HFFc6 (cell line): ENCODE measurements at regions not wholly inside any gene's neighbourhood (a gene's known extent, or its start where the extent isn't known, plus 50 kb on each side); places are given as distances from the start of the nearest gene placed in this dataset.

Experiments
- DNase-seq: peaks from one replicate; pipeline ENCODE4 v3.0.0-alpha.2; 2018
- H3K27ac Mint-ChIP-seq: 2 replicates; pipeline ENCODE4 v1.8.0; 2020; ENCODE audit warnings: mild to moderate bottlenecking, mixed read lengths
- H3K27me3 Mint-ChIP-seq: 2 replicates; pipeline ENCODE4 v1.8.0; 2021; ENCODE audit warnings: mild to moderate bottlenecking, moderate library complexity, mixed read lengths; ENCODE audit not compliant: insufficient read depth
- H3K36me3 Mint-ChIP-seq: 2 replicates; pipeline ENCODE4 v1.8.0; 2021; ENCODE audit warnings: low read depth, mixed read lengths
- H3K4me1 Mint-ChIP-seq: 2 replicates; pipeline ENCODE4 v1.8.0; 2020; ENCODE audit warnings: low read depth, mixed read lengths
- H3K4me3 Mint-ChIP-seq: 2 replicates; pipeline ENCODE4 v1.8.0; 2020; ENCODE audit warnings: mild to moderate bottlenecking, moderate library complexity, mixed read lengths
- H3K9me3 Mint-ChIP-seq: 2 replicates; pipeline ENCODE4 v1.8.0; 2020; ENCODE audit warnings: mild to moderate bottlenecking, mixed read lengths
- CTCF ChIP-seq: fragments of 200-600 bp; sonication (generic); IDR thresholded peaks from 2 replicates; pipeline ENCODE4 v1.5.0; 2021; ENCODE audit warnings: antibody characterized with exemption, mild to moderate bottlenecking

GRCh38 chr5:33379757-33380156 lies 61.0 kb upstream of the TARS1 start:
- no peaks in the 10 kb centered on the region for H3K27me3 Mint-ChIP-seq
- peak; percentile 78 for TF ChIP-seq CTCF
- H3K4me3 Mint-ChIP-seq, result no peak overlapping the region
- no peak overlapping the region for H3K27ac Mint-ChIP-seq
- DNase-seq, result no peak
- peaks cover 22% of the 10 kb centered on the region for H3K36me3 Mint-ChIP-seq
- peaks cover 21% of the 10 kb centered on the region for H3K4me1 Mint-ChIP-seq
- H3K9me3 Mint-ChIP-seq, result peaks cover 10% of the 10 kb centered on the region

GRCh38 chr5:33381243-33381642 lies 59.5 kb upstream of the TARS1 start:
- DNase-seq, result no peak
- no peak for TF ChIP-seq CTCF
- H3K9me3 Mint-ChIP-seq, result peaks cover 24% of the 10 kb centered on the region

More at GRCh38 chr5:33381243-33381642, 59.5 kb upstream of the TARS1 start:
- Mint-ChIP-seq H3K4me3 (no peak overlapping the region), H3K27me3 (no peaks in the 10 kb centered on the region), H3K4me1 (peaks cover 21% of the 10 kb centered on the region), H3K27ac (no peak overlapping the region), H3K36me3 (peaks cover 34% of the 10 kb centered on the region)
